Epithelial cell of esophagus (primary cell): ENCODE measurements at regions not wholly inside any gene's neighbourhood (a gene's known extent, or its start where the extent isn't known, plus 50 kb on each side); places are given as distances from the start of the nearest gene placed in this dataset.
A peak's percentile ranks its signal among the peaks of the same experiment; 100 is the strongest.

Experiments used
- DNase-seq: peaks from one replicate; pipeline ENCODE4 v3.0.0; 2010; ENCODE audit warnings: low read depth
- H3K4me3 ChIP-seq: 2 replicates; pipeline ENCODE4 v1.5.1; 2011; ENCODE audit warnings: mild to moderate bottlenecking, low read length, control low read depth
- TF ChIP-seq, protein P1 (sequence below): IDR thresholded peaks from 2 replicates; pipeline ENCODE4 v1.5.1; 2011; ENCODE audit warnings: low read depth, mild to moderate bottlenecking, low read length, control low read depth, inconsistent platforms; ENCODE audit not compliant: insufficient read depth; ENCODE audit errors: missing control alignments

DNA sequence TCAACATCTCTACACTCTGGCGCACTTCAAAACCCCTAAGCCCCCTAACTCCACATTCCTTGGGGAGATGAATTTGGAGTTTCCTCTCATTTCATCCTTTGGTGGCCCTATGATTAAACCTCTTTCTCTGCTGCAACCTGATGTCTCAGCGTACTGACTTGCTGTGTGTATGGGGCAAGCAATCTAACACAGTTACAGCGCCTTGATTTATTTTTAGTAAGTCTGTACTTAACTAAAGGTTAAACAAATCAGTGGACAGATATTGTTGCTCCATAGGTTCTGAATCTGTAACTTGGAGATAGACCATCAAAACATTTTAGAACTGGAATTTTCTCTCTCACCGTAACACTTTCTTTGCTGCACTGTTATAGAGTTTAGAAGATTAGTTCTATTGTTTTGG, 452.8 kb downstream of the IRX1 start:
- no peak for DNase-seq
- TF ChIP-seq, protein P1, sequence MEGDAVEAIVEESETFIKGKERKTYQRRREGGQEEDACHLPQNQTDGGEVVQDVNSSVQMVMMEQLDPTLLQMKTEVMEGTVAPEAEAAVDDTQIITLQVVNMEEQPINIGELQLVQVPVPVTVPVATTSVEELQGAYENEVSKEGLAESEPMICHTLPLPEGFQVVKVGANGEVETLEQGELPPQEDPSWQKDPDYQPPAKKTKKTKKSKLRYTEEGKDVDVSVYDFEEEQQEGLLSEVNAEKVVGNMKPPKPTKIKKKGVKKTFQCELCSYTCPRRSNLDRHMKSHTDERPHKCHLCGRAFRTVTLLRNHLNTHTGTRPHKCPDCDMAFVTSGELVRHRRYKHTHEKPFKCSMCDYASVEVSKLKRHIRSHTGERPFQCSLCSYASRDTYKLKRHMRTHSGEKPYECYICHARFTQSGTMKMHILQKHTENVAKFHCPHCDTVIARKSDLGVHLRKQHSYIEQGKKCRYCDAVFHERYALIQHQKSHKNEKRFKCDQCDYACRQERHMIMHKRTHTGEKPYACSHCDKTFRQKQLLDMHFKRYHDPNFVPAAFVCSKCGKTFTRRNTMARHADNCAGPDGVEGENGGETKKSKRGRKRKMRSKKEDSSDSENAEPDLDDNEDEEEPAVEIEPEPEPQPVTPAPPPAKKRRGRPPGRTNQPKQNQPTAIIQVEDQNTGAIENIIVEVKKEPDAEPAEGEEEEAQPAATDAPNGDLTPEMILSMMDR = no peak
- no peak overlapping the region for H3K4me3 ChIP-seq

DNA sequence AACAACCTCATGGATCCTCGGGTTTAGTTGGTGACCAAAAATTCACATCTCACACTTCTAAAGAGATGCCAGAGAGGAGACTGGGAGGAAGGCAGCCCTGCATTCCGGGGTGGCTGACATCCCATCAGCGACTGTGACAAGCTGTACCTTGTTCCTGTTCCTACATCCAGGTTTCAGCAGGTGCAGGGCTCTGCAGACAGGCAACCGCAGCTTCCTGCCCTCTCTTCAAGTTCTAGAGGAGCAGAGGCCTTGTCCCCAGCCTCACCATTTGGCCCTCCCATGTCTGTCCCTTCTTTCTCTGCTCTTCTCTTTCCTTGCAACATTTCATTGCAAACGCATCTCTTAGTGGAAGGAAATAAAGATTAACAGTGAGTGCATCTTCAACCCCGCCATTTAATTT, 454.6 kb downstream of the IRX1 start:
- no peak for DNase-seq
- TF ChIP-seq, protein P1 = no peak
- H3K4me3 ChIP-seq = no peak overlapping the region

DNA sequence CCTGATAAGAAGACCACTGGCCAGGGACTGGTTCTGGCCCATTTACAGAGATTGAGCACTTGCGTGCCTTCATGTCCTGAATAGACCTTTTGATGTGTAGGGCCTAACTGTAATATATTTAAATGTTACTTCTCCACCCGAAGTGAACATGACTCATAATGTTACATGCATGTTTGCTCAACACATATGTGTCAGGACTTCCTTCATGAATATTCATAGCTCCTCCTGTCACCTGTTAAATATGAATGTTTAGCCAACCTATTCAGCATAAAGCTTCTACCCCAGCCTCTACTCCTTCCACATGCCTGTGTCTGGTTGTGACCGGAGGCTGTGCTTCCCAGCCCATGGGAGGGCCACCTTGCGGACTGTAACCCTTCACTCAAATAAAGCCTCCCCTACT, 457.5 kb downstream of the IRX1 start:
- TF ChIP-seq, protein P1 = no peak
- H3K4me3 ChIP-seq = no peak overlapping the region
- peak; percentile 56 for DNase-seq

DNA sequence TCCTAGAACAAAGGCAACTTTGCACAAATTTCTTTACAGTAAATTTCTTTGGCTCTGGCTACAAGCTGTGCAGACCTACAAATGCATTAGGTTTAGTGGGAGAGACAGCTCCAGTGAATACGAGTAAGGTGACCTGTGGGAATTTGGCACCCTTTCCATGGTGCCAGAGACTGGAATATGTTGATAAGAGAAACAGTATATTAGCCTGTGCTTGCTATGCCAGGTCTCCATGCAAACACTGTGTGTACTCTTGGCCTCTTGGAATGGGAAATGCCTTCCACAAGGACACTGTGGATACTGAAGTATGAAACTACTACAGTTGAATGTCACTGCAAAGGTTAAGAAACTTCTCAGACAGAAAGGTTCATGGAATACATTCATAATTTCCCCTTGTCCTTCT, 458.5 kb downstream of the IRX1 start:
- TF ChIP-seq, protein P1 = no peak
- no peak for DNase-seq
- no peak overlapping the region for H3K4me3 ChIP-seq

DNA sequence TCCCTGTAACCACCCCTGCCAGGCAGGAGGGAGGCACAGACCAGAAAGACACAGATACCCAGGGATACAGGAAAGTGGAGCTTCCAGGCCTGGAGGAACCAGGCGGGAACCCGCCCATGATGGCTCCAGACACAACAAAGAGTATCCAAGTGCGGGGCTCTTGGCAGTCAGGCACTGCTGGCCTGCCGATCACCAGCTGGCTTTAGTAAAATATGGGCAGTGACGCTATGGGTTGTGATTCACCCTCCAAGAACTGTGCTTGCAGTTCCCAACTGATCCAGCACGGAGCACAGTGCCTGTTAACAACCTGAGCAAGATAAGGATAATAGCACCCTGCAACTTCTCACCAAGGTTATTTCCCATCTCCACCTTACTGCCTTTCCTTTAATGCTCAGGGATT, 463.3 kb downstream of the IRX1 start:
- DNase-seq = peak; percentile 61
- TF ChIP-seq, protein P1 = peak; percentile 22
- H3K4me3 ChIP-seq = no peak overlapping the region

DNA sequence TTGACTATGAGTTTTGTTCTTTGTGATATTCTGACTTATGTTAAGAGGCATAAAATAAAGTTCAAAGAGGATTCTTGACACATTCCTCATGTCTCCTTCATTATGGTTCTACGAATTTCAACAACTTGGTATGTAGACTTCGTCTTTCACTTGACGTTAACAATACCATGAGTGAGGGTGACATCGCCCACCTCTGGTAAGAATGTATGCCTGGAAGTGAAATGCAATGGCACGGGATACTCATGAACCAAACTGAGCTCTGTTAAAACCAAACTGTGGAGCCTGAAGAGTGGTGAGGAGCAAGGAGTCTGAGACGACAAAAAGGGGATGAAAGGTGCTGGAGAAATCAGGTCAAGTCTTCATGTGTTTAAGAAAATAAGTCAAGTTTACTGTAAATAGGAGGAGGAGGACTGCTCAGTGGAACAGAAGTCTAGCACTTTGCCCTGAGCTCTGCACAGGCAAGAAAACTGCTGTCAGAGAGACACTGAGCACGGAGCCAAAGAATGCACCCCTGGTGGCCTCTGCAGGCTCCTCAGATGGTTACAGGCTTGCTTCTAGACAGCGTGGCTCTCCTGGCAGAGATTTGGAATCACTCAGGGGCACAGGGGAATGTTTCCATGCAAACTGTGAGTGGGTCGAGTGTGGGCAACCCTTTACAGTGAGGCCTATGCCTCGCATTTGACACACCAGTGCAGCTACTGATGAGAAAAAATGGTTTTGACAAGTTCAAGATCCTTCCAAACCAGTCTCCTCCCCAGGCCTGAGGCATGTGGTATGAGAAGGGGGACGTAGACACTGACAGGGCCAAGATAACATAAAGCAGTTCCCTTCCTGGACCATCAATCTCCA, 470.1 kb downstream of the IRX1 start:
- no peak for DNase-seq
- TF ChIP-seq, protein P1 = no peak
- H3K4me3 ChIP-seq = no peak overlapping the region

DNA sequence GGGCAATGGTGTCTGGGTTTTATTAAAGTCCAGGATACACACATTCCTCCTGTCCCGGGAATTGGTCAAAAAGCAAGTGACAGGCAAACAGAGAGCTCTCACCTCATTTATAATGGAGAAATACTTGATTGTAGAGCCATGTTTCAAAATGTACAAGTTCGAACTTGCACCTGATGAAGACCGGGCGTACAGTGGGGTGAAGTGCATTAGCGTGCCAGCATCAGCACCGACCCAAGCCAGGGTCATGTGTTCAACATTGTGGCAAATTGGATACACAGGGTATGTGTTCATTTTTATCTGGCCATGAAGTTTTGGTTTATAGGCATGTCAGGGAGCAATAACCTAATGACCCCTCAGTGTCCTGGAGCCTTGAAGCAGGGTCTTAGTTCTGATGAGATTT, 472.5 kb downstream of the IRX1 start:
- TF ChIP-seq, protein P1 = no peak
- no peak overlapping the region for H3K4me3 ChIP-seq
- DNase-seq = no peak
